Prostate gland (tissue), 2 donors: ENCODE measurements at regions not wholly inside any gene's neighbourhood (a gene's known extent, or its start where the extent isn't known, plus 50 kb on each side); places are given as distances from the start of the nearest gene placed in this dataset.

ENCODE experiments used
- CTCF ChIP-seq, 4 experiments: fragments of 200-600 bp in 2 of 4; fragments of 450-650 bp in 2 of 4; sonication (generic) in 2 of 4; IDR thresholded peaks; 1 replicate in 3 of 4; 2 replicates in 1 of 4; pipeline ENCODE4 v1.5.1; 2016 to 2019; ENCODE audit warnings: antibody characterized with exemption in 4 of 4, mild to moderate bottlenecking in 2 of 4, moderate library complexity in 2 of 4
- POLR2A ChIP-seq: fragments of 450-650 bp; IDR thresholded peaks from one replicate; pipeline ENCODE4 v1.6.1; 2016; ENCODE audit warnings: antibody characterized with exemption, mild to moderate bottlenecking
- POLR2AphosphoS5 ChIP-seq: sonication (generic); formaldehyde crosslinking; IDR thresholded peaks from one replicate; pipeline ENCODE4 v1.6.1; 2017; ENCODE audit warnings: antibody characterized with exemption

- no peak for TF ChIP-seq POLR2AphosphoS5
- TF ChIP-seq CTCF (IDR thresholded peaks at IDR 0.05): no peak
- TF ChIP-seq POLR2A: no peak
These were observed 75.0 kb upstream of the CCDC85A start for GRCh38 chr2:56108806-56109205.
